SK-N-SH (cell line): ENCODE measurements at regions not wholly inside any gene's neighbourhood (a gene's known extent, or its start where the extent isn't known, plus 50 kb on each side); places are given as distances from the start of the nearest gene placed in this dataset.
"Not testable (repeated sequence)": the region's sequence is repeated elsewhere in the genome, so short reads cannot be mapped to it uniquely, and the experiment has no call there.

Source experiments
- CTCF ChIA-PET: fragments of 300-600, 350-600 bp; formaldehyde crosslinking; extraction: SDS; loops from one replicate; lab custom pipeline; 2021; lab: Yijun Ruan, JAX
- POLR2A ChIA-PET: fragments of 350-600 bp; sonication (Branson Sonifier 250); formaldehyde crosslinking; extraction: SDS; loops from one replicate; lab custom pipeline; 2020; ENCODE audit warnings: antibody characterized with exemption, inconsistent platforms; lab: Yijun Ruan, JAX
- DNase-seq: peaks from one replicate; pipeline ENCODE4 v3.0.0; 2012
- H2AFZ ChIP-seq: fragments of 200-600 bp; sonication (generic); 2 replicates; pipeline ENCODE4 v1.8.1; 2016; ENCODE audit warnings: antibody characterized with exemption, mild to moderate bottlenecking, low read depth
- H3F3A ChIP-seq: fragments of 200-600 bp; sonication (generic); replicated peaks from 2 replicates; pipeline ENCODE3; 2016; ENCODE audit warnings: antibody characterized with exemption, mild to moderate bottlenecking; ENCODE audit not compliant: insufficient read depth
- H3K27ac ChIP-seq, 2 experiments: fragments of 200-500 bp in 1 of 2; fragments of 200-600 bp in 1 of 2; sonication (Bioruptor generic) in 1 of 2; sonication (generic), shearing (Covaris generic) in 1 of 2; 2 replicates each; pipeline versions ENCODE4 v1.5.1 to v1.6.1; 2014 to 2016; ENCODE audit warnings: low read depth in 2 of 2, inconsistent platforms in 1 of 2, low read length in 1 of 2, mild to moderate bottlenecking in 1 of 2, mixed read lengths in 1 of 2
- H3K27me3 ChIP-seq: fragments of 200-600 bp; sonication (generic), shearing (Covaris generic); 2 replicates; pipeline ENCODE4 v1.6.1; 2016; ENCODE audit warnings: mixed run types; ENCODE audit not compliant: insufficient read depth
- H3K36me3 ChIP-seq, 2 experiments: fragments of 200-500 bp in 1 of 2; fragments of 200-600 bp in 1 of 2; sonication (Bioruptor generic) in 1 of 2; sonication (generic) in 1 of 2; replicated peaks in 1 of 2; 2 replicates each; pipeline versions ENCODE3 to v1.5.1; 2014 to 2016; ENCODE audit warnings: low read length in 1 of 2, mild to moderate bottlenecking in 1 of 2; ENCODE audit not compliant: insufficient read depth in 2 of 2, control insufficient read depth in 1 of 2
- H3K4me1 ChIP-seq, 2 experiments: fragments of 200-500 bp in 1 of 2; fragments of 200-600 bp in 1 of 2; sonication (Bioruptor generic) in 1 of 2; sonication (generic), shearing (Covaris generic) in 1 of 2; 2 replicates each; pipeline versions ENCODE4 v1.5.1 to v1.6.1; 2014 to 2016; ENCODE audit warnings: low read depth in 1 of 2, low read length in 1 of 2, mixed run types in 1 of 2; ENCODE audit not compliant: insufficient read depth in 2 of 2, control insufficient read depth in 1 of 2
- H3K4me2 ChIP-seq: fragments of 200-600 bp; sonication (generic), shearing (Covaris generic); 2 replicates; pipeline ENCODE4 v1.6.1; 2017; ENCODE audit warnings: mixed run types
- H3K4me3 ChIP-seq, 2 experiments: fragments of 200-500 bp in 1 of 2; fragments of 200-600 bp in 1 of 2; sonication (Bioruptor generic) in 1 of 2; sonication (generic), shearing (Covaris generic) in 1 of 2; 2 replicates each; pipeline versions ENCODE4 v1.5.1 to v1.8.1; 2014 to 2016; ENCODE audit warnings: low read depth in 2 of 2, inconsistent platforms in 1 of 2, low read length in 1 of 2, mild to moderate bottlenecking in 1 of 2, mixed read lengths in 1 of 2, moderate library complexity in 1 of 2
- H3K79me2 ChIP-seq: fragments of 200-600 bp; sonication (generic); 2 replicates; pipeline ENCODE4 v1.8.1; 2017; ENCODE audit warnings: mild to moderate bottlenecking; ENCODE audit not compliant: insufficient read depth
- H3K9ac ChIP-seq: fragments of 200-600 bp; sonication (generic); 2 replicates; pipeline ENCODE4 v1.6.1; 2017; ENCODE audit warnings: mixed run types
- H3K9me2 ChIP-seq: fragments of 200-600 bp; sonication (generic); 2 replicates; pipeline ENCODE4 v1.6.1; 2017; ENCODE audit warnings: mixed run types
- H3K9me3 ChIP-seq: fragments of 200-600 bp; sonication (generic); 2 replicates; pipeline ENCODE4 v1.6.1; 2017; ENCODE audit warnings: mixed run types, mild to moderate bottlenecking, moderate library complexity
- H4K20me1 ChIP-seq: fragments of 200-600 bp; sonication (generic); 2 replicates; pipeline ENCODE4 v1.6.1; 2017; ENCODE audit warnings: mild to moderate bottlenecking, mixed run types; ENCODE audit not compliant: insufficient read depth
- EZH2phosphoT487 ChIP-seq: fragments of 200-600 bp; sonication (generic); IDR thresholded peaks from 2 replicates; pipeline ENCODE4 v1.6.1; 2017; ENCODE audit warnings: low read depth, mixed run types, mild to moderate bottlenecking, antibody characterized with exemption, moderate library complexity, borderline replicate concordance
- FOXM1 ChIP-seq: IDR thresholded peaks from 2 replicates; pipeline ENCODE4 v1.4.0; 2012; ENCODE audit warnings: low read depth, mild to moderate bottlenecking
- MEF2A ChIP-seq: IDR thresholded peaks from 2 replicates; pipeline ENCODE4 v1.4.0; 2012; ENCODE audit warnings: low read depth, borderline replicate concordance
- MXI1 ChIP-seq: IDR thresholded peaks from 2 replicates; pipeline ENCODE4 v1.6.1; 2012; ENCODE audit warnings: mild to moderate bottlenecking, low read depth, low read length, improper control_type of control experiment
- POLR2AphosphoS5 ChIP-seq: IDR thresholded peaks from 2 replicates; pipeline ENCODE4 v1.6.1; 2012; ENCODE audit warnings: low read depth, low read length
- RCOR1 ChIP-seq: fragments of 150-350 bp; IDR thresholded peaks from 2 replicates; pipeline ENCODE4 v1.6.1; 2017; ENCODE audit warnings: antibody characterized with exemption, low read length
- REST ChIP-seq: IDR thresholded peaks from 2 replicates; pipeline ENCODE4 v1.6.1; 2012; ENCODE audit warnings: mild to moderate bottlenecking, low read depth, low read length, moderate library complexity
- RXRA ChIP-seq: IDR thresholded peaks from 2 replicates; pipeline ENCODE4 v1.4.0; 2012; ENCODE audit warnings: low read depth, mild to moderate bottlenecking, borderline replicate concordance
- SMC3 ChIP-seq: IDR thresholded peaks from 2 replicates; pipeline ENCODE4 v1.6.1; 2012; ENCODE audit warnings: low read depth, low read length, improper control_type of control experiment
- TAF1 ChIP-seq: IDR thresholded peaks from 2 replicates; pipeline ENCODE4 v1.6.1; 2012; ENCODE audit warnings: low read depth, mild to moderate bottlenecking, low read length, moderate library complexity, borderline replicate concordance
- TCF12 ChIP-seq: IDR thresholded peaks from 2 replicates; pipeline ENCODE4 v1.4.0; 2012
- TEAD4 ChIP-seq: IDR thresholded peaks from 2 replicates; pipeline ENCODE4 v1.4.0; 2012; ENCODE audit warnings: mild to moderate bottlenecking, borderline replicate concordance; ENCODE audit not compliant: insufficient read depth
- ZBTB33 ChIP-seq: IDR thresholded peaks from 2 replicates; pipeline ENCODE4 v1.4.0; 2012; ENCODE audit warnings: low read depth, borderline replicate concordance
- WGBS: methylation state at CpG from one replicate; pipeline ENCODE4 v1.1.6; 2017; ENCODE audit warnings: low lambda C conversion rate; 5-methylcytosine and 5-hydroxymethylcytosine counted together
- TF ChIP-seq, protein P1 (sequence below): IDR thresholded peaks from 2 replicates; pipeline ENCODE4; 2012

- no peaks in the 10 kb centered on the region for H3K4me1 ChIP-seq
- DNase-seq, result no peak
- TF ChIP-seq FOXM1, result no peak
- TF ChIP-seq, protein P1, sequence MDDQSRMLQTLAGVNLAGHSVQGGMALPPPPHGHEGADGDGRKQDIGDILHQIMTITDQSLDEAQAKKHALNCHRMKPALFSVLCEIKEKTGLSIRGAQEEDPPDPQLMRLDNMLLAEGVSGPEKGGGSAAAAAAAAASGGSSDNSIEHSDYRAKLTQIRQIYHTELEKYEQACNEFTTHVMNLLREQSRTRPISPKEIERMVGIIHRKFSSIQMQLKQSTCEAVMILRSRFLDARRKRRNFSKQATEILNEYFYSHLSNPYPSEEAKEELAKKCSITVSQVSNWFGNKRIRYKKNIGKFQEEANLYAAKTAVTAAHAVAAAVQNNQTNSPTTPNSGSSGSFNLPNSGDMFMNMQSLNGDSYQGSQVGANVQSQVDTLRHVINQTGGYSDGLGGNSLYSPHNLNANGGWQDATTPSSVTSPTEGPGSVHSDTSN, result no peak
- H3K27me3 ChIP-seq, result no peaks in the 10 kb centered on the region
- H3K4me2 ChIP-seq, result no peak overlapping the region
- no peak overlapping the region for H3K9ac ChIP-seq
- no peaks in the 10 kb centered on the region for H3K36me3 ChIP-seq
- ChIA-PET POLR2A (no interaction called here), CTCF (interaction anchor here (0.9 to 1.7 kb wide), 2 partner anchors 9 to 12 kb away, joined by 3 to 5 read pairs; no protein-coding TSS in a partner anchor)
- no peak overlapping the region for H3K4me3 ChIP-seq
- no peaks in the 10 kb centered on the region for H3K79me2 ChIP-seq
- peaks cover 6% of the 10 kb centered on the region for H3F3A ChIP-seq
- 83% methylated on average over 2 of the region's 6 CpGs for WGBS
- no peaks in the 10 kb centered on the region for H3K9me3 ChIP-seq
- no peaks in the 10 kb centered on the region for H3K9me2 ChIP-seq
- H4K20me1 ChIP-seq, result no peaks in the 10 kb centered on the region
- no peak overlapping the region for H2AFZ ChIP-seq
- H3K27ac ChIP-seq, result no peak overlapping the region
Measured at GRCh38 chr16:64345142-64345541, 776.7 kb downstream of the CDH11 start.

DNA sequence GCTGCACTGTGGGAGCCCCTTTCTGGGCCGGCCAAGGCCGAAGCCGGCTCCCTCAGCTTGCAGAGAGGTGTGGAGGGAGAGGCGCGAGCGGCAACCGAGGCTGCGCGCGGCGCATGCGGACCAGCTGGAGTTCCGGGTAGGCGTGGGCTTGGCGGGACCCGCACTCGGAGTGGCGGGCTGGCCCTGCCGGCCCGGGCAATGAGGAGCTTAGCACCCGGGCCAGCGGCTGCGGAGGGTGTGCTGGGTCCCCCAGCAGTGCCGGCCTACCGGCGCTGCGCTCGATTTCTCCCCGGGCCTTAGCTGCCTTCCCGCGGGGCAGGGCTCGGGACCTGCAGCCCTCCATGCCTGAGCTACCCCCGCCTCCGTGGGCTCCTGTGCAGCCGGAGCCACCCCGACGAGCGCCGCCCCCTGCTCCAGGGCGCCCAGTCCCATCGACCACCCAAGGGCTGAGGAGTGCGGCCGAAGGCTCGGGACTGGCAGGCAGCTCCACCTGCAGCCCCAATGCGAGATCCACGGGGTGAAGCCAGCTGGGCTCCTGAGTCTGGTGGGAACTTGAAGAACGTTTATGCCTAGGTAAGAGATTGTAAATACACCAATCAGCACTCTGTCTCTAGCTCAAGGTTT, 777.9 kb downstream of the CDH11 start:
- H4K20me1 ChIP-seq, POLR2A ChIA-PET, H3K4me2 ChIP-seq, H3K9me3 ChIP-seq, H3K9me2 ChIP-seq, H2AFZ ChIP-seq, H3K27me3 ChIP-seq, H3K79me2 ChIP-seq, H3K4me1 ChIP-seq, H3K4me3 ChIP-seq, CTCF ChIA-PET, DNase-seq, H3K9ac ChIP-seq, H3K27ac ChIP-seq, H3K36me3 ChIP-seq: not testable (repeated sequence)
- H3F3A ChIP-seq, result peaks cover 13% of the 10 kb centered on the region
- 97% methylated on average over 10 of the region's 47 CpGs for WGBS

GRCh38 chr16:64343061-64343819, 778.6 kb downstream of the CDH11 start:
- Histone ChIP-seq H4K20me1 (no peaks in the 10 kb centered on the region), H3K36me3 (no peaks in the 10 kb centered on the region), H3K79me2 (no peaks in the 10 kb centered on the region), H3K27ac (no peak overlapping the region), H3K4me1 (no peaks in the 10 kb centered on the region; a peak in 1 of 4 replicates), H3K9ac (no peak overlapping the region), H3F3A (peaks cover 13% of the 10 kb centered on the region), H2AFZ (no peak overlapping the region), H3K9me2 (no peaks in the 10 kb centered on the region), H3K27me3 (no peaks in the 10 kb centered on the region), H3K4me3 (no peak overlapping the region), H3K9me3 (no peaks in the 10 kb centered on the region), H3K4me2 (no peak overlapping the region)
- DNase-seq, result no peak
- POLR2A ChIA-PET, result no interaction called here
- CTCF ChIA-PET, result no interaction called here
- WGBS, result no CpG with 5 or more reads among the region's 8 CpGs
- TF ChIP-seq REST, result no peak
- no peak for TF ChIP-seq FOXM1
- no peak for TF ChIP-seq SMC3
- no peak for TF ChIP-seq TCF12
- TF ChIP-seq POLR2AphosphoS5, result no peak
- no peak for TF ChIP-seq MEF2A
- no peak for TF ChIP-seq TEAD4
- TF ChIP-seq TAF1, result no peak
- TF ChIP-seq MXI1, result no peak
- TF ChIP-seq ZBTB33, result no peak
- no peak for TF ChIP-seq RCOR1
- no peak for TF ChIP-seq EZH2phosphoT487
- no peak for TF ChIP-seq RXRA
